ENCODE measurements at regions not wholly inside any gene's neighbourhood (a gene's known extent, or its start where the extent isn't known, plus 50 kb on each side); places are given as distances from the start of the nearest gene placed in this dataset.
"Not testable (repeated sequence)": the region's sequence is repeated elsewhere in the genome, so short reads cannot be mapped to it uniquely, and the experiment has no call there.

- no peak for DNase-seq (ENCODE audit: low spot score)
Measured at GRCh38 chr6:115811541-115811940, 249.2 kb downstream of the FRK start.

- no peak for DNase-seq (ENCODE audit: low spot score)
Measured at GRCh38 chr6:115798229-115798628, 262.5 kb downstream of the FRK start.

- no peak for DNase-seq (ENCODE audit: low spot score)
Measured at GRCh38 chr6:115796829-115797228, 263.9 kb downstream of the FRK start.

- no peak for DNase-seq (ENCODE audit: low spot score)
Measured at GRCh38 chr6:115796061-115796460, 264.6 kb downstream of the FRK start.

- DNase-seq (ENCODE audit: low spot score): no peak
Measured at GRCh38 chr6:115783402-115784061, 277.2 kb downstream of the FRK start.

- no peak for DNase-seq (ENCODE audit: low spot score)
Measured at GRCh38 chr6:115782612-115783011, 278.1 kb downstream of the FRK start.

GRCh38 chr6:115773741-115774140, 286.9 kb downstream of the FRK start:
- DNase-seq (ENCODE audit: low spot score): no peak

GRCh38 chr6:115770851-115771250, 289.8 kb downstream of the FRK start:
- DNase-seq (ENCODE audit: low spot score): no peak

GRCh38 chr6:115768500-115768899, 292.2 kb downstream of the FRK start:
- no peak for DNase-seq (ENCODE audit: low spot score)

- no peak for DNase-seq (ENCODE audit: low spot score)
Measured at GRCh38 chr6:115767931-115768330, 292.8 kb downstream of the FRK start.

- no peak for DNase-seq (ENCODE audit: low spot score)
Measured at GRCh38 chr6:115766745-115767462, 293.8 kb downstream of the FRK start.

- no peak for DNase-seq (ENCODE audit: low spot score)
Measured at GRCh38 chr6:115765966-115766365, 294.7 kb downstream of the FRK start.

GRCh38 chr6:115759051-115759450, 301.6 kb downstream of the FRK start:
- no peak for DNase-seq (ENCODE audit: low spot score)

- DNase-seq (ENCODE audit: low spot score): no peak
Measured at GRCh38 chr6:115753446-115753845, 307.2 kb downstream of the FRK start.

- no peak for DNase-seq (ENCODE audit: low spot score)
Measured at GRCh38 chr6:115750946-115751345, 309.7 kb downstream of the FRK start.

- DNase-seq (ENCODE audit: low spot score): no peak
Measured at GRCh38 chr6:115750292-115750691, 310.4 kb downstream of the FRK start.

GRCh38 chr6:115747719-115748118, 313.0 kb downstream of the FRK start:
- DNase-seq (ENCODE audit: low spot score): no peak

GRCh38 chr6:115746583-115746982, 314.1 kb downstream of the FRK start:
- DNase-seq (ENCODE audit: low spot score): not testable (repeated sequence)

GRCh38 chr6:115740907-115741306, 319.8 kb downstream of the FRK start:
- no peak for DNase-seq (ENCODE audit: low spot score)

GRCh38 chr6:115735610-115736009, 325.1 kb downstream of the FRK start:
- DNase-seq (ENCODE audit: low spot score): no peak

GRCh38 chr6:115733426-115733825, 327.3 kb downstream of the FRK start:
- no peak for DNase-seq (ENCODE audit: low spot score)

- DNase-seq (ENCODE audit: low spot score): no peak
Measured at GRCh38 chr6:115729036-115729435, 331.7 kb downstream of the FRK start.

GRCh38 chr6:115728171-115728570, 332.5 kb downstream of the FRK start:
- DNase-seq (ENCODE audit: low spot score): no peak

GRCh38 chr6:115721564-115721963, 339.1 kb downstream of the FRK start:
- DNase-seq (ENCODE audit: low spot score): no peak

All from LoVo (cell line).